MM.1S (cell line): ENCODE measurements at regions not wholly inside any gene's neighbourhood (a gene's known extent, or its start where the extent isn't known, plus 50 kb on each side); places are given as distances from the start of the nearest gene placed in this dataset.

Experiments used
- EZH2phosphoT487 ChIP-seq: fragments of 300-600 bp; sonication (generic); IDR thresholded peaks from 2 replicates; pipeline ENCODE4 v1.6.1; 2018; ENCODE audit warnings: antibody characterized with exemption, low read length
- TF ChIP-seq, protein P1 (sequence below): fragments of 300-600 bp; sonication (generic); IDR thresholded peaks from 2 replicates; pipeline ENCODE4 v1.5.1; 2016; ENCODE audit warnings: antibody characterized with exemption, low read length, mixed read lengths

GRCh38 chr3:193132964-193133363, 108.1 kb upstream of the PLAAT1 start:
- TF ChIP-seq, protein P1, sequence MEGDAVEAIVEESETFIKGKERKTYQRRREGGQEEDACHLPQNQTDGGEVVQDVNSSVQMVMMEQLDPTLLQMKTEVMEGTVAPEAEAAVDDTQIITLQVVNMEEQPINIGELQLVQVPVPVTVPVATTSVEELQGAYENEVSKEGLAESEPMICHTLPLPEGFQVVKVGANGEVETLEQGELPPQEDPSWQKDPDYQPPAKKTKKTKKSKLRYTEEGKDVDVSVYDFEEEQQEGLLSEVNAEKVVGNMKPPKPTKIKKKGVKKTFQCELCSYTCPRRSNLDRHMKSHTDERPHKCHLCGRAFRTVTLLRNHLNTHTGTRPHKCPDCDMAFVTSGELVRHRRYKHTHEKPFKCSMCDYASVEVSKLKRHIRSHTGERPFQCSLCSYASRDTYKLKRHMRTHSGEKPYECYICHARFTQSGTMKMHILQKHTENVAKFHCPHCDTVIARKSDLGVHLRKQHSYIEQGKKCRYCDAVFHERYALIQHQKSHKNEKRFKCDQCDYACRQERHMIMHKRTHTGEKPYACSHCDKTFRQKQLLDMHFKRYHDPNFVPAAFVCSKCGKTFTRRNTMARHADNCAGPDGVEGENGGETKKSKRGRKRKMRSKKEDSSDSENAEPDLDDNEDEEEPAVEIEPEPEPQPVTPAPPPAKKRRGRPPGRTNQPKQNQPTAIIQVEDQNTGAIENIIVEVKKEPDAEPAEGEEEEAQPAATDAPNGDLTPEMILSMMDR = no peak
- no peak for TF ChIP-seq EZH2phosphoT487
